ENCODE measurements at regions not wholly inside any gene's neighbourhood (a gene's known extent, or its start where the extent isn't known, plus 50 kb on each side); places are given as distances from the start of the nearest gene placed in this dataset.
"Not testable (repeated sequence)": the region's sequence is repeated elsewhere in the genome, so short reads cannot be mapped to it uniquely, and the experiment has no call there.

GRCh38 chr16:87047221-87048037 is 269.8 kb downstream of the C16orf95 start:
- no peaks in the 10 kb centered on the region for H3K36me3 ChIP-seq (ENCODE audit: control insufficient read depth in 2 of 3, insufficient read depth in 3 of 3, low read length in 3 of 3)
- no peak overlapping the region for H3K27ac ChIP-seq (ENCODE audit: low read depth in 2 of 2, low read length in 2 of 2)
- no peaks in the 10 kb centered on the region for H3K9me3 ChIP-seq (ENCODE audit: control insufficient read depth in 2 of 3, insufficient read depth in 1 of 3, low read length in 3 of 3)
- intact Hi-C loops (cut with DNase I): no loop called here
- H3K4me1 ChIP-seq (ENCODE audit: control insufficient read depth in 2 of 3, insufficient read depth in 2 of 3, low read depth in 1 of 3, low read length in 3 of 3): peaks cover 0 to 4% (median 0%) of the 10 kb centered on the region in 3 donors
- TF ChIP-seq CTCF (IDR thresholded peaks at IDR 0.05; ENCODE audit: borderline replicate concordance, extremely low read depth, insufficient read depth): no peak
- no peak overlapping the region for H3K9ac ChIP-seq (ENCODE audit: low read length in 3 of 3)
- no peak overlapping the region for H3K4me3 ChIP-seq (ENCODE audit: low read length in 3 of 3)
- no peaks in the 10 kb centered on the region for H3K27me3 ChIP-seq (ENCODE audit: control insufficient read depth, insufficient read depth, low read length)
- FAIRE-seq (no peak), DNase-seq (peak in 4 of 5 donors; percentile 81 to 90 (median 83))

DNA sequence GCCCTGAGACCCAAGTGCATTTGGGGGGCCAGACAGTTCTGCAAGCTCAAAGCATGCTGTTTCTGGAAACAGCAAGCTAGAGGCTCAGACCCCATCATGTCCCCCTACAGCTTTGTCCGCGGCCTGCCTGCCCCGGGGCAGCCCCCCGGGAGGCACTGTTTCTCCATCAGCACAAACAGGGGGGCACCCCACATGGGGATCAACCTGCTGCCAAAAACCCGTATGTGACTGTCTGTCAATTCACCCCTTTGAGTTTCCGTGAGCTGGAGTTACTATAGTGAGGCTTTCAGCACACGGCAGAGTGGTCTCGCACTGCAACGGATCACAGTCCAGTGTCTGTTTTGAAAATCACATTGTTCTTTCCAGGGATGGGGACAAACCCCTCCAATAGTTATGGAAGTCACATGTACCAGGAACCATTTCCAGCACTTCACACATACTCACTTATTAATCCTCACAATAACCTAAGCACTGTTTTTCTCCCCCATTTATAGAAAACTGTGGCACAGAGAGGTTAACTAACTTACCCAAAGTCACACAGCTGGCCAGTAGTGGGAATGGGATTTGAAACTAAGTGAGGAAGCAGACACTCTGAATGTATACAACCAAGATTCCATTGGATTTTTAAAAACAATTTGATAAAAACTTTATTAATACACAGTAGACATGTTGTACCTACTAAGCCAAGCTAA is 269.0 kb downstream of the C16orf95 start:
- no peak for FAIRE-seq
- TF ChIP-seq CTCF (IDR thresholded peaks at IDR 0.05; ENCODE audit: borderline replicate concordance, extremely low read depth, insufficient read depth): no peak
- no peaks in the 10 kb centered on the region for H3K9me3 ChIP-seq (ENCODE audit: control insufficient read depth in 2 of 3, insufficient read depth in 1 of 3, low read length in 3 of 3)
- intact Hi-C loops (cut with DNase I): no loop called here
- DNase-seq: peak in 1 of 5 donors; percentile 42
- no peak overlapping the region for H3K9ac ChIP-seq (ENCODE audit: low read length in 3 of 3)
- H3K36me3 ChIP-seq (ENCODE audit: control insufficient read depth in 2 of 3, insufficient read depth in 3 of 3, low read length in 3 of 3): no peaks in the 10 kb centered on the region
- no peak overlapping the region for H3K27ac ChIP-seq (ENCODE audit: low read depth in 2 of 2, low read length in 2 of 2)
- peaks cover 0 to 4% (median 0%) of the 10 kb centered on the region in 3 donors for H3K4me1 ChIP-seq (ENCODE audit: control insufficient read depth in 2 of 3, insufficient read depth in 2 of 3, low read depth in 1 of 3, low read length in 3 of 3)
- H3K27me3 ChIP-seq (ENCODE audit: control insufficient read depth, insufficient read depth, low read length): no peaks in the 10 kb centered on the region
- no peak overlapping the region for H3K4me3 ChIP-seq (ENCODE audit: low read length in 3 of 3)

- DNase-seq: peak in 1 of 5 donors; percentile 19
- no peak for FAIRE-seq
- H3K4me1 ChIP-seq (ENCODE audit: control insufficient read depth in 2 of 3, insufficient read depth in 2 of 3, low read depth in 1 of 3, low read length in 3 of 3): peaks cover 0 to under 1% (median 0%) of the 10 kb centered on the region in 3 donors
- H3K27ac ChIP-seq (ENCODE audit: low read depth in 2 of 2, low read length in 2 of 2): no peak overlapping the region
- intact Hi-C loops (cut with DNase I): no loop called here
- no peaks in the 10 kb centered on the region for H3K36me3 ChIP-seq (ENCODE audit: control insufficient read depth in 2 of 3, insufficient read depth in 3 of 3, low read length in 3 of 3)
- TF ChIP-seq CTCF (IDR thresholded peaks at IDR 0.05; ENCODE audit: borderline replicate concordance, extremely low read depth, insufficient read depth): no peak
- H3K4me3 ChIP-seq (ENCODE audit: low read length in 3 of 3): no peak overlapping the region
- no peaks in the 10 kb centered on the region for H3K27me3 ChIP-seq (ENCODE audit: control insufficient read depth, insufficient read depth, low read length)
- H3K9ac ChIP-seq (ENCODE audit: low read length in 3 of 3): no peak overlapping the region
- no peaks in the 10 kb centered on the region for H3K9me3 ChIP-seq (ENCODE audit: control insufficient read depth in 2 of 3, insufficient read depth in 1 of 3, low read length in 3 of 3)
Observed at GRCh38 chr16:87048730-87049115, 268.5 kb downstream of the C16orf95 start.

GRCh38 chr16:87049216-87049615 is 268.0 kb downstream of the C16orf95 start:
- H3K9ac ChIP-seq (ENCODE audit: low read length in 3 of 3); H3K27ac ChIP-seq (ENCODE audit: low read depth in 2 of 2, low read length in 2 of 2); H3K27me3 ChIP-seq (ENCODE audit: control insufficient read depth, insufficient read depth, low read length); intact Hi-C loops (cut with DNase I); H3K4me1 ChIP-seq (ENCODE audit: control insufficient read depth in 2 of 3, insufficient read depth in 2 of 3, low read depth in 1 of 3, low read length in 3 of 3); H3K36me3 ChIP-seq (ENCODE audit: control insufficient read depth in 2 of 3, insufficient read depth in 3 of 3, low read length in 3 of 3); H3K4me3 ChIP-seq (ENCODE audit: low read length in 3 of 3); H3K9me3 ChIP-seq (ENCODE audit: control insufficient read depth in 2 of 3, insufficient read depth in 1 of 3, low read length in 3 of 3); FAIRE-seq; DNase-seq: not testable (repeated sequence)

All from kidney (tissue), 13 donors.